ENCODE measurements at regions not wholly inside any gene's neighbourhood (a gene's known extent, or its start where the extent isn't known, plus 50 kb on each side); places are given as distances from the start of the nearest gene placed in this dataset.

- TF ChIP-seq, protein P1, sequence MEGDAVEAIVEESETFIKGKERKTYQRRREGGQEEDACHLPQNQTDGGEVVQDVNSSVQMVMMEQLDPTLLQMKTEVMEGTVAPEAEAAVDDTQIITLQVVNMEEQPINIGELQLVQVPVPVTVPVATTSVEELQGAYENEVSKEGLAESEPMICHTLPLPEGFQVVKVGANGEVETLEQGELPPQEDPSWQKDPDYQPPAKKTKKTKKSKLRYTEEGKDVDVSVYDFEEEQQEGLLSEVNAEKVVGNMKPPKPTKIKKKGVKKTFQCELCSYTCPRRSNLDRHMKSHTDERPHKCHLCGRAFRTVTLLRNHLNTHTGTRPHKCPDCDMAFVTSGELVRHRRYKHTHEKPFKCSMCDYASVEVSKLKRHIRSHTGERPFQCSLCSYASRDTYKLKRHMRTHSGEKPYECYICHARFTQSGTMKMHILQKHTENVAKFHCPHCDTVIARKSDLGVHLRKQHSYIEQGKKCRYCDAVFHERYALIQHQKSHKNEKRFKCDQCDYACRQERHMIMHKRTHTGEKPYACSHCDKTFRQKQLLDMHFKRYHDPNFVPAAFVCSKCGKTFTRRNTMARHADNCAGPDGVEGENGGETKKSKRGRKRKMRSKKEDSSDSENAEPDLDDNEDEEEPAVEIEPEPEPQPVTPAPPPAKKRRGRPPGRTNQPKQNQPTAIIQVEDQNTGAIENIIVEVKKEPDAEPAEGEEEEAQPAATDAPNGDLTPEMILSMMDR (IDR thresholded peaks at IDR 0.05) = no peak
- TF ChIP-seq POLR2A (IDR thresholded peaks at IDR 0.05) = no peak
These were observed 199.1 kb upstream of the CNR1 start for GRCh38 chr6:88365230-88365629.

All from right lobe of liver (tissue), 4 donors.